Left renal cortex interstitium (tissue), 4 donors: ENCODE measurements at regions not wholly inside any gene's neighbourhood (a gene's known extent, or its start where the extent isn't known, plus 50 kb on each side); places are given as distances from the start of the nearest gene placed in this dataset.
"Not testable (repeated sequence)": the region's sequence is repeated elsewhere in the genome, so short reads cannot be mapped to it uniquely, and the experiment has no call there.

Experiments used
- DNase-seq, 4 donors: peaks; one replicate each; pipeline ENCODE4 v3.0.0-alpha.2; 2013; ENCODE audit warnings: low read depth in 4 of 4, low spot score in 2 of 4, missing footprints in 1 of 4

GRCh38 chr5:98513380-98513779 is 260.1 kb upstream of the RGMB start:
- no peak for DNase-seq

- DNase-seq = no peak
Measured at GRCh38 chr5:98514215-98514614, 259.2 kb upstream of the RGMB start.

GRCh38 chr5:98516701-98517100 is 256.8 kb upstream of the RGMB start:
- no peak for DNase-seq

- DNase-seq = no peak
Measured at GRCh38 chr5:98517560-98518366, 255.7 kb upstream of the RGMB start.

GRCh38 chr5:98518754-98519153 is 254.7 kb upstream of the RGMB start:
- no peak for DNase-seq

- DNase-seq = no peak
Measured at GRCh38 chr5:98519571-98519970, 253.9 kb upstream of the RGMB start.

- no peak for DNase-seq
Measured at GRCh38 chr5:98521821-98522220, 251.6 kb upstream of the RGMB start.

- no peak for DNase-seq
Measured at GRCh38 chr5:98524773-98525172, 248.7 kb upstream of the RGMB start.

- no peak for DNase-seq
Measured at GRCh38 chr5:98527846-98528245, 245.6 kb upstream of the RGMB start.

- no peak for DNase-seq
Measured at GRCh38 chr5:98529321-98529720, 244.1 kb upstream of the RGMB start.

GRCh38 chr5:98530224-98530623 is 243.2 kb upstream of the RGMB start:
- no peak for DNase-seq

GRCh38 chr5:98535901-98536300 is 237.6 kb upstream of the RGMB start:
- no peak for DNase-seq

- DNase-seq = no peak
Measured at GRCh38 chr5:98540056-98540455, 233.4 kb upstream of the RGMB start.

GRCh38 chr5:98541641-98542040 is 231.8 kb upstream of the RGMB start:
- no peak for DNase-seq

- DNase-seq = no peak
Measured at GRCh38 chr5:98543490-98543889, 230.0 kb upstream of the RGMB start.

GRCh38 chr5:98546924-98547323 is 226.5 kb upstream of the RGMB start:
- DNase-seq = not testable (repeated sequence)

- no peak for DNase-seq
Measured at GRCh38 chr5:98556712-98557111, 216.8 kb upstream of the RGMB start.

GRCh38 chr5:98557916-98558315 is 215.5 kb upstream of the RGMB start:
- no peak for DNase-seq

GRCh38 chr5:98563885-98564653 is 209.4 kb upstream of the RGMB start:
- DNase-seq = no peak

- DNase-seq = no peak
Measured at GRCh38 chr5:98564836-98565235, 208.6 kb upstream of the RGMB start.

GRCh38 chr5:98568336-98568735 is 205.1 kb upstream of the RGMB start:
- no peak for DNase-seq

- no peak for DNase-seq
Measured at GRCh38 chr5:98569288-98569687, 204.2 kb upstream of the RGMB start.
